ENCODE measurements at regions not wholly inside any gene's neighbourhood (a gene's known extent, or its start where the extent isn't known, plus 50 kb on each side); places are given as distances from the start of the nearest gene placed in this dataset.

DNA sequence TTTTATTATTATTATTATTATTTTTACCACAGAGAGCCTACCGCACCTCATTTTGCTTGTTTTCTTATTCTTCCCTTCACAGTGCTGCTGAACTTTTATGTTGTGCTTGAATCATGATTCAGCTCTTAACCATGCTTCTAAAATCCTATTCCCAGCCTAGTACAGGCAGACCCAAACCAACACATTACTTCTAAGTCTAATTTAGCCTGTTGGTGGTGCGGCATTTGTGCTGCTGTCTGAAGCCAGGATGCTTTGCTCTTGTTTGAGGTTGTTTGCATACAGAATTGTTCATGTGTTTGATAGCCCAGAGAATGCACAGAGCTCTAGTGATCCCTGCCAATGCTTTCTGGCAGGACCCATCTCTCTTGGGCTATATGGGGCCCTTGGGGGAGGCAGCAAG lies 213.5 kb upstream of the KCNG1 start:
- TF ChIP-seq CTCF (IDR thresholded peaks at IDR 0.05) (no peak), EZH2phosphoT487 (IDR thresholded peaks at IDR 0.05) (no peak), EZH2 (IDR thresholded peaks at IDR 0.05) (no peak)
